MCF 10A (cell line): ENCODE measurements at regions not wholly inside any gene's neighbourhood (a gene's known extent, or its start where the extent isn't known, plus 50 kb on each side); places are given as distances from the start of the nearest gene placed in this dataset.
"Not testable (repeated sequence)": the region's sequence is repeated elsewhere in the genome, so short reads cannot be mapped to it uniquely, and the experiment has no call there.

Experiments
- BruUV-seq: library from RNA; stranded (reverse); fragments of 400-500 nt; replicated peaks from 2 replicates; lab custom pipeline; 2021; lab: Mats Ljungman, UMichigan
- CTCF ChIA-PET: fragments of 300-600 bp; sonication (Branson Sonifier 250); formaldehyde crosslinking; extraction: SDS; loops from one replicate; lab custom pipeline; 2021; ENCODE audit warnings: antibody characterized with exemption, inconsistent platforms; lab: Yijun Ruan, JAX
- POLR2A ChIA-PET: fragments of 300-600, 350-650 bp; sonication (Branson Sonifier 250); formaldehyde crosslinking; extraction: SDS; loops from one replicate; lab custom pipeline; 2020; ENCODE audit warnings: antibody characterized with exemption, inconsistent platforms; lab: Yijun Ruan, JAX
- DNase-seq: peaks from one replicate; pipeline ENCODE4 v3.0.0-alpha.2; 2018; ENCODE audit not compliant: unreplicated experiment
- H3K27ac Mint-ChIP-seq: one replicate; pipeline ENCODE4 v1.8.0; 2022; ENCODE audit warnings: mild to moderate bottlenecking, low read depth, mixed read lengths; ENCODE audit not compliant: unreplicated experiment
- H3K27me3 Mint-ChIP-seq: one replicate; pipeline ENCODE4 v1.8.0; 2022; ENCODE audit warnings: mixed read lengths; ENCODE audit not compliant: insufficient read depth, unreplicated experiment
- H3K36me3 Mint-ChIP-seq: one replicate; pipeline ENCODE4 v1.8.0; 2022; ENCODE audit warnings: mild to moderate bottlenecking, moderate library complexity, mixed read lengths; ENCODE audit not compliant: insufficient read depth, unreplicated experiment
- H3K4me1 Mint-ChIP-seq: one replicate; pipeline ENCODE4 v1.8.0; 2022; ENCODE audit warnings: mixed read lengths; ENCODE audit not compliant: insufficient read depth, unreplicated experiment
- H3K4me3 Mint-ChIP-seq: one replicate; pipeline ENCODE4 v1.8.0; 2022; ENCODE audit warnings: mild to moderate bottlenecking, moderate library complexity, mixed read lengths; ENCODE audit not compliant: unreplicated experiment
- H3K9me3 Mint-ChIP-seq: one replicate; pipeline ENCODE4 v1.8.0; 2022; ENCODE audit warnings: mixed read lengths; ENCODE audit not compliant: unreplicated experiment
- intact Hi-C: fragments of 100-400 bp; cut with micrococcal nuclease; formaldehyde crosslinking; loops from 2 replicates; pipeline ENCODE4 v1.14.1; 2022
- TF ChIP-seq, protein P1 (sequence below): fragments of 200-600 bp; IDR thresholded peaks from one replicate; pipeline ENCODE4 v1.8.0; 2022; ENCODE audit warnings: antibody characterized with exemption, mild to moderate bottlenecking; ENCODE audit not compliant: unreplicated experiment

DNA sequence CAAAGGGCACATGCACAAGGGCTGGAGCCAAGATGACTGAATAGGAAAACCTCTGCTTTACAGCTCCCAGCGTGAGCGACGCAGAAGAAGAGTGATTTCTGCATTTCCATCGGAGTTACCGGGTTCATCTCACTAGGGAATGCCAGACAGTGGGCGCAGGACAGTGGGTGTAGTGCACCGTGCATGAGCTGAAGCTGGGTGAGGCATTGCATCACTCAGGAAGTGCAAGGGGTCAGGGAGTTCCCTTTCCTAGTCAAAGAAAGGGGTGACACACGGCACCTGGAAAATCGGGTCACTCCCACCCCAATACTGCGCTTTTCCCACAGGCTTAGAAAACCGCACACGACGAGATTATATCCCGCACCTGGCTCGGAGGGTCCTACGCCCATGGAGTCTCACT lies 64.5 kb upstream of the HTR1E start:
- H3K27ac Mint-ChIP-seq, H3K9me3 Mint-ChIP-seq, POLR2A ChIA-PET, H3K4me1 Mint-ChIP-seq, BruUV-seq, H3K4me3 Mint-ChIP-seq, DNase-seq, intact Hi-C loops, H3K36me3 Mint-ChIP-seq, H3K27me3 Mint-ChIP-seq: not testable (repeated sequence)
- CTCF ChIA-PET = interaction anchor here (0.6 kb wide), 1 partner anchor 876 kb away, joined by 3 read pairs; no protein-coding TSS in a partner anchor

GRCh38 chr6:86871681-86872080 lies 65.6 kb upstream of the HTR1E start:
- Mint-ChIP-seq H3K27ac (no peak overlapping the region), H3K4me3 (no peak overlapping the region), H3K9me3 (peaks cover 7% of the 10 kb centered on the region), H3K27me3 (no peaks in the 10 kb centered on the region), H3K36me3 (no peaks in the 10 kb centered on the region), H3K4me1 (no peaks in the 10 kb centered on the region)
- no peak for DNase-seq
- intact Hi-C loops = no loop called here
- CTCF ChIA-PET = interaction anchor here (0.6 to 0.7 kb wide), 2 partner anchors 15 to 49 kb away, joined by 3 read pairs; no protein-coding TSS in a partner anchor
- TF ChIP-seq, protein P1, sequence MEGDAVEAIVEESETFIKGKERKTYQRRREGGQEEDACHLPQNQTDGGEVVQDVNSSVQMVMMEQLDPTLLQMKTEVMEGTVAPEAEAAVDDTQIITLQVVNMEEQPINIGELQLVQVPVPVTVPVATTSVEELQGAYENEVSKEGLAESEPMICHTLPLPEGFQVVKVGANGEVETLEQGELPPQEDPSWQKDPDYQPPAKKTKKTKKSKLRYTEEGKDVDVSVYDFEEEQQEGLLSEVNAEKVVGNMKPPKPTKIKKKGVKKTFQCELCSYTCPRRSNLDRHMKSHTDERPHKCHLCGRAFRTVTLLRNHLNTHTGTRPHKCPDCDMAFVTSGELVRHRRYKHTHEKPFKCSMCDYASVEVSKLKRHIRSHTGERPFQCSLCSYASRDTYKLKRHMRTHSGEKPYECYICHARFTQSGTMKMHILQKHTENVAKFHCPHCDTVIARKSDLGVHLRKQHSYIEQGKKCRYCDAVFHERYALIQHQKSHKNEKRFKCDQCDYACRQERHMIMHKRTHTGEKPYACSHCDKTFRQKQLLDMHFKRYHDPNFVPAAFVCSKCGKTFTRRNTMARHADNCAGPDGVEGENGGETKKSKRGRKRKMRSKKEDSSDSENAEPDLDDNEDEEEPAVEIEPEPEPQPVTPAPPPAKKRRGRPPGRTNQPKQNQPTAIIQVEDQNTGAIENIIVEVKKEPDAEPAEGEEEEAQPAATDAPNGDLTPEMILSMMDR = no peak
- POLR2A ChIA-PET = no interaction called here
- BruUV-seq = no TSS peak

DNA sequence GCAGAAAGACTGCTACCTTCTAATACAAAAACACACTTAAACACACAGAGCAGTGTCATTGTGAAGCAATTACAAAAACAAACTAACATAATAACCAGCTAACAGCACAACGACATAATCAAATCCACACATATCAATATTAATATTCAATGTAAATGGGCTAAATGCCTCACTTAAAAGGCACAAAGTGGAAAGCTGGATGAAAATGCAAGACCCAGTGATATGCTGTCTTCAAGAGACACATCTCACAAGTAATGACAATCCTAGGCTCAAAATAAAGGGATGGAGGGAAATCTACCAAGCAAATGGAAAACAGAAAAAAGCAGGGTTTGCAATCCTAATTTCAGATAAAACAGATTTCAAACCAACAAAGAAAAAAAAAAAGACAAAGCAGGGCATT lies 67.8 kb upstream of the HTR1E start:
- BruUV-seq = no TSS peak
- H3K36me3 Mint-ChIP-seq = no peaks in the 10 kb centered on the region
- POLR2A ChIA-PET = no interaction called here
- no peak overlapping the region for H3K27ac Mint-ChIP-seq
- intact Hi-C loops = no loop called here
- H3K9me3 Mint-ChIP-seq = no peaks in the 10 kb centered on the region
- no peak overlapping the region for H3K4me3 Mint-ChIP-seq
- TF ChIP-seq, protein P1 = no peak
- no peak for DNase-seq
- CTCF ChIA-PET = interaction anchor here (0.6 to 1.2 kb wide), 3 partner anchors 13 to 184 kb away, joined by 3 to 5 read pairs (median 4); no protein-coding TSS in a partner anchor
- H3K4me1 Mint-ChIP-seq = no peaks in the 10 kb centered on the region
- no peaks in the 10 kb centered on the region for H3K27me3 Mint-ChIP-seq

DNA sequence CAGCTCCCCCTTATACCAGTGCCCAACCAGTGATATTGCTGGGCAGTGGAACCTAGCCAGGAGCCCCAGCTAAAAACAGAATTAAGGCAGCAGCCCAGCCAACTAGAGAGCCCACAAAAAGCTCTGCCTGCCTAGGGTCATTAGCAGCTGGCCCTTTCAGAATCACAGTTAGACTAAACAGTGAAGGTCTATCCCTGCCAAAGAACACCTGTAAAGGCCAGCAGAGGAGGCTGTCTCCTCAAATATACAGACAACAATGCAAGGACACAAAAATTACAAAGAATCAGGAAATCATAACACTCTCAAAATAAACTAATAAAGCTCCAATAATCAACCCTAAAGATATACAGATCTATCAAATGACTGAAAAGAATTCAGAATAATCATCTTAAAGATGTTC lies 77.8 kb upstream of the HTR1E start:
- H3K9me3 Mint-ChIP-seq = no peaks in the 10 kb centered on the region
- DNase-seq = no peak
- intact Hi-C loops = loop anchor here (1.0 to 5.0 kb wide), 3 partner anchors 170 to 1102 kb away; no protein-coding TSS in a partner anchor
- no peaks in the 10 kb centered on the region for H3K4me1 Mint-ChIP-seq
- no peak overlapping the region for H3K27ac Mint-ChIP-seq
- H3K4me3 Mint-ChIP-seq = no peak overlapping the region
- BruUV-seq = no TSS peak
- H3K27me3 Mint-ChIP-seq = no peaks in the 10 kb centered on the region
- POLR2A ChIA-PET = no interaction called here
- CTCF ChIA-PET = interaction anchor here (0.7 to 3.0 kb wide), 13 partner anchors 9 to 1103 kb away, joined by 3 to 10 read pairs (median 4); no protein-coding TSS in a partner anchor
- H3K36me3 Mint-ChIP-seq = no peaks in the 10 kb centered on the region
- TF ChIP-seq, protein P1 = no peak
